Natural killer cell (primary cell): ENCODE measurements at regions not wholly inside any gene's neighbourhood (a gene's known extent, or its start where the extent isn't known, plus 50 kb on each side); places are given as distances from the start of the nearest gene placed in this dataset.
A peak's percentile ranks its signal among the peaks of the same experiment; 100 is the strongest.

Experiments
- ATAC-seq, 3 donors: fragments of 150-1000 bp in 2 of 3; fragments of 200-7000 bp in 1 of 3; cut with Tn5 transposase; 1 replicate in 1 of 3; 2 replicates in 2 of 3; pipeline ENCODE4 v1.10.0; 2021; ENCODE audit warnings: mild to moderate bottlenecking in 2 of 3, moderate library complexity in 2 of 3
- DNase-seq, 2 donors: peaks; one replicate each; pipeline versions ENCODE4 v3.0.0 to v3.0.0-alpha.2; 2013 to 2021; ENCODE audit warnings: mixed read lengths in 1 of 2
- H3K27ac ChIP-seq: one replicate; pipeline ENCODE4 v1.5.1; 2013; ENCODE audit warnings: mild to moderate bottlenecking, low read length
- H3K27me3 ChIP-seq: one replicate; pipeline ENCODE4 v1.6.1; 2013; ENCODE audit warnings: low read length; ENCODE audit not compliant: control insufficient read depth, insufficient read depth
- H3K36me3 ChIP-seq: one replicate; pipeline ENCODE4 v1.6.1; 2013; ENCODE audit warnings: low read length; ENCODE audit not compliant: control insufficient read depth, insufficient read depth
- H3K4me1 ChIP-seq: one replicate; pipeline ENCODE4 v1.6.1; 2013; ENCODE audit warnings: low read length; ENCODE audit not compliant: control insufficient read depth, insufficient read depth
- H3K4me3 ChIP-seq: one replicate; pipeline ENCODE4 v1.5.1; 2013; ENCODE audit warnings: low read length
- H3K9me3 ChIP-seq: one replicate; pipeline ENCODE4 v1.6.1; 2013; ENCODE audit warnings: low read length; ENCODE audit not compliant: control insufficient read depth, insufficient read depth
- H3K27ac Mint-ChIP-seq, 2 donors: one replicate each; pipeline ENCODE4 v1.8.0; 2022; ENCODE audit warnings: mild to moderate bottlenecking in 2 of 2, mixed read lengths in 2 of 2, moderate library complexity in 1 of 2
- H3K27me3 Mint-ChIP-seq, 2 donors: one replicate each; pipeline ENCODE4 v1.8.0; 2022; ENCODE audit warnings: low read depth in 2 of 2, mixed read lengths in 2 of 2
- H3K36me3 Mint-ChIP-seq: one replicate; pipeline ENCODE4 v1.8.0; 2022; ENCODE audit warnings: mixed read lengths
- H3K4me1 Mint-ChIP-seq, 2 donors: one replicate each; pipeline ENCODE4 v1.8.0; 2022; ENCODE audit warnings: mixed read lengths in 2 of 2
- H3K4me3 Mint-ChIP-seq: one replicate; pipeline ENCODE4 v1.8.0; 2022; ENCODE audit warnings: mild to moderate bottlenecking, moderate library complexity, mixed read lengths
- H3K9me3 Mint-ChIP-seq, 2 donors: one replicate each; pipeline ENCODE4 v1.8.0; 2022; ENCODE audit warnings: mixed read lengths in 2 of 2
- CTCF ChIP-seq: fragments of 200-600 bp; IDR thresholded peaks from one replicate; pipeline ENCODE4 v1.8.0; 2022; ENCODE audit warnings: antibody characterized with exemption
- WGBS: methylation state at CpG from one replicate; pipeline ENCODE4 v1.1.7; 2013; ENCODE audit warnings: missing lambda C conversion rate; ENCODE audit not compliant: insufficient coverage; 5-methylcytosine and 5-hydroxymethylcytosine counted together
- intact Hi-C: fragments of 100-400 bp; cut with micrococcal nuclease; formaldehyde crosslinking; loops from one replicate; pipeline ENCODE4 v1.14.2; 2022

- Mint-ChIP-seq H3K27me3 (no peaks in the 10 kb centered on the region), H3K9me3 (peaks cover 20 to 38% of the 10 kb centered on the region in 2 donors), H3K4me3 (no peak overlapping the region), H3K27ac (no peak overlapping the region), H3K36me3 (peaks cover 14% of the 10 kb centered on the region), H3K4me1 (no peaks in the 10 kb centered on the region)
- Histone ChIP-seq H3K36me3 (no peaks in the 10 kb centered on the region), H3K4me1 (no peaks in the 10 kb centered on the region), H3K27me3 (no peaks in the 10 kb centered on the region), H3K4me3 (no peak overlapping the region), H3K27ac (no peak overlapping the region), H3K9me3 (peaks cover 37% of the 10 kb centered on the region)
- 81% methylated on average over 3 of the region's 3 CpGs for WGBS
- DNase-seq: no peak
- intact Hi-C loops: no loop called here
- TF ChIP-seq CTCF: no peak
- ATAC-seq: no peak
These were observed 909.4 kb downstream of the FSTL5 start for GRCh38 chr4:161254375-161254774.

GRCh38 chr4:161252520-161253141 is 911.2 kb downstream of the FSTL5 start:
- Mint-ChIP-seq H3K27me3 (no peaks in the 10 kb centered on the region), H3K4me3 (no peak overlapping the region), H3K9me3 (peaks cover 26 to 37% of the 10 kb centered on the region in 2 donors), H3K27ac (no peak overlapping the region), H3K36me3 (peaks cover 14% of the 10 kb centered on the region), H3K4me1 (no peaks in the 10 kb centered on the region)
- H3K27me3 ChIP-seq: no peaks in the 10 kb centered on the region
- no peaks in the 10 kb centered on the region for H3K4me1 ChIP-seq
- H3K36me3 ChIP-seq: no peaks in the 10 kb centered on the region
- intact Hi-C loops: no loop called here
- no peak for ATAC-seq
- WGBS: 64% methylated on average over 2 of the region's 6 CpGs
- H3K4me3 ChIP-seq: no peak overlapping the region
- no peak for TF ChIP-seq CTCF
- DNase-seq: peak in 1 of 2 donors; percentile 3
- H3K27ac ChIP-seq: no peak overlapping the region
- H3K9me3 ChIP-seq: peaks cover 44% of the 10 kb centered on the region

GRCh38 chr4:161249779-161250440 is 913.9 kb downstream of the FSTL5 start:
- intact Hi-C loops: no loop called here
- Histone ChIP-seq H3K4me3 (no peak overlapping the region), H3K9me3 (peaks cover 23% of the 10 kb centered on the region), H3K4me1 (no peaks in the 10 kb centered on the region), H3K36me3 (no peaks in the 10 kb centered on the region), H3K27ac (no peak overlapping the region), H3K27me3 (no peaks in the 10 kb centered on the region)
- no peak for DNase-seq
- peaks cover 18 to 24% of the 10 kb centered on the region in 2 donors for H3K9me3 Mint-ChIP-seq
- H3K4me1 Mint-ChIP-seq: no peaks in the 10 kb centered on the region
- ATAC-seq: no peak
- no peaks in the 10 kb centered on the region for H3K27me3 Mint-ChIP-seq
- peaks cover 6% of the 10 kb centered on the region for H3K36me3 Mint-ChIP-seq
- TF ChIP-seq CTCF: no peak
- WGBS: 88% methylated on average over 8 of the region's 8 CpGs
- no peak overlapping the region for H3K27ac Mint-ChIP-seq
- no peak overlapping the region for H3K4me3 Mint-ChIP-seq
